ENCODE measurements at regions not wholly inside any gene's neighbourhood (a gene's known extent, or its start where the extent isn't known, plus 50 kb on each side); places are given as distances from the start of the nearest gene placed in this dataset.

GRCh38 chr5:29995154-29995553, 1198.3 kb upstream of the CDH6 start:
- Histone ChIP-seq H3K4me1 (ENCODE audit: control insufficient read depth, insufficient read depth, low read length) (no peaks in the 10 kb centered on the region), H3K27me3 (ENCODE audit: control insufficient read depth, insufficient read depth, low read length) (no peaks in the 10 kb centered on the region), H3K27ac (ENCODE audit: low read depth, low read length) (no peak overlapping the region), H3K9me3 (ENCODE audit: control insufficient read depth, insufficient read depth, low read length) (no peaks in the 10 kb centered on the region), H3K36me3 (ENCODE audit: control insufficient read depth, insufficient read depth, low read length) (no peaks in the 10 kb centered on the region), H3K4me3 (ENCODE audit: low read depth, low read length) (no peak overlapping the region)
- no peak for DNase-seq (ENCODE audit: low read depth in 4 of 6, low spot score in 6 of 6)
- WGBS (ENCODE audit: insufficient coverage) = no CpG with 5 or more reads among the region's 1 CpG

DNA sequence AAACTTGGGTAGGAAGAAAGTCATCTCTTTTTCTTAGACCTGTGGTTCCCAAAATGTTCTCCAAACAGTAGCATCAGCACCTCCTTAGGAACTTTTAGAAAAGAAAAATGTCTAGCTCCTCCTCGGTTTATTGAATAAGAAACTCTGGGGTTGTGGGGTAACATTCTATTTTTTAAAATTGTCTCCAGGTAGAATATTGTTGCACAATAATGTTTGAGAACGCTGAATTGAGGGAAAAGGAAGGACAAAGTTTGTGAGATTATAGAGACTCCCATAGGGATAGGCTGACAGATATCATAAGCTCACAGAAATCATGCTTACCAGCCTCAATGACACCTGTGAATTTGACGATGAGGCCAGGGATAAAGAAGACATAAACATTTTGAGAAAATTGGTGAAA, 1199.0 kb upstream of the CDH6 start:
- no CpG with 5 or more reads among the region's 3 CpGs for WGBS (ENCODE audit: insufficient coverage)
- H3K36me3 ChIP-seq (ENCODE audit: control insufficient read depth, insufficient read depth, low read length) = no peaks in the 10 kb centered on the region
- DNase-seq (ENCODE audit: low read depth in 4 of 6, low spot score in 6 of 6) = no peak
- H3K4me1 ChIP-seq (ENCODE audit: control insufficient read depth, insufficient read depth, low read length) = no peaks in the 10 kb centered on the region
- no peaks in the 10 kb centered on the region for H3K9me3 ChIP-seq (ENCODE audit: control insufficient read depth, insufficient read depth, low read length)
- no peaks in the 10 kb centered on the region for H3K27me3 ChIP-seq (ENCODE audit: control insufficient read depth, insufficient read depth, low read length)
- no peak overlapping the region for H3K4me3 ChIP-seq (ENCODE audit: low read depth, low read length)
- H3K27ac ChIP-seq (ENCODE audit: low read depth, low read length) = no peak overlapping the region

- H3K4me1 ChIP-seq (ENCODE audit: control insufficient read depth, insufficient read depth, low read length) = no peaks in the 10 kb centered on the region
- H3K36me3 ChIP-seq (ENCODE audit: control insufficient read depth, insufficient read depth, low read length) = no peaks in the 10 kb centered on the region
- no peak for DNase-seq (ENCODE audit: low read depth in 4 of 6, low spot score in 6 of 6)
- 90% methylated on average over 2 of the region's 3 CpGs for WGBS (ENCODE audit: insufficient coverage)
- H3K4me3 ChIP-seq (ENCODE audit: low read depth, low read length) = no peak overlapping the region
- H3K27ac ChIP-seq (ENCODE audit: low read depth, low read length) = no peak overlapping the region
- H3K27me3 ChIP-seq (ENCODE audit: control insufficient read depth, insufficient read depth, low read length) = no peaks in the 10 kb centered on the region
- no peaks in the 10 kb centered on the region for H3K9me3 ChIP-seq (ENCODE audit: control insufficient read depth, insufficient read depth, low read length)
Observed at GRCh38 chr5:29993286-29993685, 1200.2 kb upstream of the CDH6 start.

DNA sequence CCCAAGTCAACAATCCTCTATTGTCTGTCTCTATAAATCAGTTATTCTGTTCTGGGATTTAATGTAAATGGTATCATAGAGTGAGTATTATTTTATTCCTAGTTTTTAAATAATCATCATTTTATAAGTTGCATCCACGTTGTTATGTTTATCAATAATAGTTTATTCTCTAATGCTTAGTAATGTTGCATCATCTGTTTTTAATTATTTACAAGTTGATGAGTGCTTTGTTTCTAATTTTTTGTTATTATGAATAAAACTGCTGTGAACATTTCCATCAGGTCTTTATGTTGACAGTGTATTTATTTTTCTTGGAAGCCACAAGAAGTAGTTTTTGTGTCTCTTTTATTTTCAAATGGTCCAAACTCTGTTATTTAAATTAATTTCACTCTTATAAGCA, 1201.2 kb upstream of the CDH6 start:
- DNase-seq (ENCODE audit: low read depth in 4 of 6, low spot score in 6 of 6) = no peak
- Histone ChIP-seq H3K27me3 (ENCODE audit: control insufficient read depth, insufficient read depth, low read length) (no peaks in the 10 kb centered on the region), H3K4me3 (ENCODE audit: low read depth, low read length) (no peak overlapping the region), H3K36me3 (ENCODE audit: control insufficient read depth, insufficient read depth, low read length) (no peaks in the 10 kb centered on the region), H3K4me1 (ENCODE audit: control insufficient read depth, insufficient read depth, low read length) (no peaks in the 10 kb centered on the region), H3K27ac (ENCODE audit: low read depth, low read length) (no peak overlapping the region), H3K9me3 (ENCODE audit: control insufficient read depth, insufficient read depth, low read length) (no peaks in the 10 kb centered on the region)
- no CpG with 5 or more reads among the region's 1 CpG for WGBS (ENCODE audit: insufficient coverage)

DNA sequence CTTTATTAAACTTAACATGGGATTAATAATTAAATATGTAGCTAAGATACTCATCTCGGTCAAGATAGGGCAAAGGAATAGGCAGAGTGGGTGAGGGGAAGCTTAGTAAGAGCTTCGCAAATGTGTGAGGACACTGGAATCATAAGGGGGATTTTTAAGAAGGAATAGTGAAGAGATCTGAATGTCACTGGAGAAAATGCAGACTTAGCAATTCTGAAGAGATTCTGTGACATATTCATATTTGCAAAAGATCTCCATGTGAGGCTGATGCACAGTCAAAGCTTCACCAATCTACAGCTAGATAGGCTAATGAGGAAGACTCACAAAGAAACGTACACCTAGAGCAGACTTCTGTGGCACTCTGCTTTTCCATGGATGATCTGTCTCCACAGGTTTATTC, 1202.8 kb upstream of the CDH6 start:
- DNase-seq (ENCODE audit: low read depth in 4 of 6, low spot score in 6 of 6) = no peak
- 92% methylated on average over 2 of the region's 3 CpGs for WGBS (ENCODE audit: insufficient coverage)

DNA sequence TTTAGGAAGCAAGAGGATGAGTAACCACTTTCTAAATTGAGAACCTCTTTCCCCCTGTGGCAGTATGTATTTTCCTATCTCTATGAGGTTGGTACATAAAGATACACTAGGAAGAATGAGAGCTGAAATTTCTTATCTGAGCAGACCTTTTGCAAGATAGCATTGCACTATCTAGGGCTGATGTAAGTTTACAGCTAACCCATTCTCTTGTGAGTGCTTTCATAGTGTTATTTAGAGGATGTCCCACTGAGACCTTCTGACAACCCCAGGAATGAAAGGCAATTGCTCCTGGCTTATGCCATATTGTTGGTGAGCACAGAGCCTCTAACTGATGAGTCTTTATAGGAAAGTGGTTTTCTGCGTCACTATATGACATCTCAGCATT, 1209.3 kb upstream of the CDH6 start:
- no peak overlapping the region for H3K27ac ChIP-seq (ENCODE audit: low read depth, low read length)
- no peaks in the 10 kb centered on the region for H3K27me3 ChIP-seq (ENCODE audit: control insufficient read depth, insufficient read depth, low read length)
- peak in 1 of 6 donors; percentile 9 for DNase-seq (ENCODE audit: low read depth in 4 of 6, low spot score in 6 of 6)
- H3K4me1 ChIP-seq (ENCODE audit: control insufficient read depth, insufficient read depth, low read length) = no peaks in the 10 kb centered on the region
- no CpG with 5 or more reads among the region's 1 CpG for WGBS (ENCODE audit: insufficient coverage)
- no peak overlapping the region for H3K4me3 ChIP-seq (ENCODE audit: low read depth, low read length)
- no peaks in the 10 kb centered on the region for H3K9me3 ChIP-seq (ENCODE audit: control insufficient read depth, insufficient read depth, low read length)
- H3K36me3 ChIP-seq (ENCODE audit: control insufficient read depth, insufficient read depth, low read length) = no peaks in the 10 kb centered on the region

More for the DNA sequence above, 1202.8 kb upstream of the CDH6 start:
- no peaks in the 10 kb centered on the region for H3K27me3 ChIP-seq (ENCODE audit: control insufficient read depth, insufficient read depth, low read length)
- H3K36me3 ChIP-seq (ENCODE audit: control insufficient read depth, insufficient read depth, low read length) = no peaks in the 10 kb centered on the region
- no peaks in the 10 kb centered on the region for H3K9me3 ChIP-seq (ENCODE audit: control insufficient read depth, insufficient read depth, low read length)
- no peaks in the 10 kb centered on the region for H3K4me1 ChIP-seq (ENCODE audit: control insufficient read depth, insufficient read depth, low read length)
- H3K27ac ChIP-seq (ENCODE audit: low read depth, low read length) = no peak overlapping the region
- H3K4me3 ChIP-seq (ENCODE audit: low read depth, low read length) = no peak overlapping the region

DNA sequence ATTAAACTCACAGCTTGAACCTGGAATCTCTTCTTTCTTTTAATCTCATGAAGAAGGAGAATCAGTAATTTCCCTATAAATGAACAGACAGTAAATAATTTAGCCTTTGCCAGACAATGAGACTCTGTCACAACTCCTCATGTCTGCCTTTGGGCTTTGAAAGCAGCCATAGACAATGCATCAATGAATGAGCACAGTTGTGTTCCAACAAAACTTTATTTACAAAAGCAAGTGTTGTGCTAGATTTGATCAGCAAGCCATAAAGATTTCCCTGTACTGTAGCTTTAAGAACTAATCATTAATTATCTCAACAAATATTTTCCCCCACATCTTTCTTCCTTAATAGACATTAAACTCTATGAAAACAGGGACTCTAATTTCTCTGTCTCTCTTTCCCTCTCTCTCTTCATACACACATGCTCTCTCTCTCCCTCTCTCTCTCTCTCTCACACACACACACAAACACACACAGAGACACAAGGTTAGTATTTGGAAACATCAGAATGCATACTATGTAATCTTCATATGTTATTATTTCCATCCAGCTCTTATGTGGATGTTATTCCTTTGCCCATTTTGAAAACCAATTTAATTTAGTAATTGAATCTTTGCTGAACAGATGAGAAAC, 1209.8 kb upstream of the CDH6 start:
- no peaks in the 10 kb centered on the region for H3K4me1 ChIP-seq (ENCODE audit: control insufficient read depth, insufficient read depth, low read length)
- H3K4me3 ChIP-seq (ENCODE audit: low read depth, low read length) = no peak overlapping the region
- no peak overlapping the region for H3K27ac ChIP-seq (ENCODE audit: low read depth, low read length)
- peak in 1 of 6 donors; percentile 19 for DNase-seq (ENCODE audit: low read depth in 4 of 6, low spot score in 6 of 6)
- H3K36me3 ChIP-seq (ENCODE audit: control insufficient read depth, insufficient read depth, low read length) = no peaks in the 10 kb centered on the region
- no peaks in the 10 kb centered on the region for H3K9me3 ChIP-seq (ENCODE audit: control insufficient read depth, insufficient read depth, low read length)
- no peaks in the 10 kb centered on the region for H3K27me3 ChIP-seq (ENCODE audit: control insufficient read depth, insufficient read depth, low read length)

GRCh38 chr5:29982457-29982856, 1211.0 kb upstream of the CDH6 start:
- Histone ChIP-seq H3K27me3 (ENCODE audit: control insufficient read depth, insufficient read depth, low read length) (no peaks in the 10 kb centered on the region), H3K9me3 (ENCODE audit: control insufficient read depth, insufficient read depth, low read length) (no peaks in the 10 kb centered on the region), H3K27ac (ENCODE audit: low read depth, low read length) (no peak overlapping the region), H3K4me1 (ENCODE audit: control insufficient read depth, insufficient read depth, low read length) (no peaks in the 10 kb centered on the region), H3K36me3 (ENCODE audit: control insufficient read depth, insufficient read depth, low read length) (no peaks in the 10 kb centered on the region), H3K4me3 (ENCODE audit: low read depth, low read length) (no peak overlapping the region)
- DNase-seq (ENCODE audit: low read depth in 4 of 6, low spot score in 6 of 6) = no peak
- no CpG with 5 or more reads among the region's 1 CpG for WGBS (ENCODE audit: insufficient coverage)

- DNase-seq (ENCODE audit: low read depth in 4 of 6, low spot score in 6 of 6) = no peak
- Histone ChIP-seq H3K4me3 (ENCODE audit: low read depth, low read length) (no peak overlapping the region), H3K4me1 (ENCODE audit: control insufficient read depth, insufficient read depth, low read length) (no peaks in the 10 kb centered on the region), H3K27me3 (ENCODE audit: control insufficient read depth, insufficient read depth, low read length) (no peaks in the 10 kb centered on the region), H3K27ac (ENCODE audit: low read depth, low read length) (no peak overlapping the region), H3K9me3 (ENCODE audit: control insufficient read depth, insufficient read depth, low read length) (peaks cover 1% of the 10 kb centered on the region), H3K36me3 (ENCODE audit: control insufficient read depth, insufficient read depth, low read length) (no peaks in the 10 kb centered on the region)
- 85% methylated on average over 3 of the region's 3 CpGs for WGBS (ENCODE audit: insufficient coverage)
Observed at GRCh38 chr5:29972597-29972996, 1220.9 kb upstream of the CDH6 start.

DNA sequence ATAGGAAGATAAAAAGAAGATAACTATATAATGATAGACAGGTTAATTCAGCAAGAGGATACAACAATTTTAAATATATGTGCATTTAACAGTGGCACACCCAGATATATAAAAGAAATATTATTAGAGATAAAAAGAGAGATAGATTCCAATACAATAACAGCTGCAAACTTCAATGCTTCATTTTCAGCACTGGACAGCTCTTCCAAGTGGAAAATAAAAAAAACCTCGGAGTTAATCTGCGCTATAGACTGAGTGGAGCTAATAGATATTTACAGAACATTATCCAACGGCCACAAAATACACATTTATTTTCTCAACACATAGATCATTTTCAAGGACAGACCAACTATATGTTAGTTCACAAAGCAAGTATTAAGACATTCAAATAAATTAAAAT, 1229.5 kb upstream of the CDH6 start:
- H3K27ac ChIP-seq (ENCODE audit: low read depth, low read length) = no peak overlapping the region
- H3K36me3 ChIP-seq (ENCODE audit: control insufficient read depth, insufficient read depth, low read length) = no peaks in the 10 kb centered on the region
- DNase-seq (ENCODE audit: low read depth in 4 of 6, low spot score in 6 of 6) = no peak
- peaks cover 1% of the 10 kb centered on the region for H3K9me3 ChIP-seq (ENCODE audit: control insufficient read depth, insufficient read depth, low read length)
- WGBS (ENCODE audit: insufficient coverage) = 100% methylated on average over 1 of the region's 3 CpGs
- H3K4me3 ChIP-seq (ENCODE audit: low read depth, low read length) = no peak overlapping the region
- no peaks in the 10 kb centered on the region for H3K4me1 ChIP-seq (ENCODE audit: control insufficient read depth, insufficient read depth, low read length)
- H3K27me3 ChIP-seq (ENCODE audit: control insufficient read depth, insufficient read depth, low read length) = no peaks in the 10 kb centered on the region

Data from spinal cord (tissue), 9 donors.